ENCODE measurements at regions not wholly inside any gene's neighbourhood (a gene's known extent, or its start where the extent isn't known, plus 50 kb on each side); places are given as distances from the start of the nearest gene placed in this dataset.

- Histone ChIP-seq H3K9ac (ENCODE audit: low read length in 5 of 5) (no peak overlapping the region), H3K36me3 (ENCODE audit: control insufficient read depth in 5 of 5, insufficient read depth in 5 of 5, low read length in 5 of 5) (no peaks in the 10 kb centered on the region), H3K27ac (ENCODE audit: low read depth, low read length) (no peak overlapping the region), H3K4me1 (ENCODE audit: control insufficient read depth in 5 of 5, insufficient read depth in 5 of 5, low read length in 5 of 5) (peaks cover 0 to 10% (median 0%) of the 10 kb centered on the region in 5 donors), H3K9me3 (ENCODE audit: control insufficient read depth in 5 of 5, low read length in 5 of 5) (no peaks in the 10 kb centered on the region), H3K27me3 (ENCODE audit: control insufficient read depth in 5 of 5, insufficient read depth in 4 of 5, low read length in 5 of 5) (no peaks in the 10 kb centered on the region), H3K4me3 (ENCODE audit: low read depth in 1 of 5, low read length in 5 of 5) (no peak overlapping the region)
These were observed 215.8 kb upstream of the FZD8 start for GRCh38 chr10:35857860-35858259.

- H3K36me3 ChIP-seq (ENCODE audit: control insufficient read depth in 5 of 5, insufficient read depth in 5 of 5, low read length in 5 of 5) = no peaks in the 10 kb centered on the region
- H3K9me3 ChIP-seq (ENCODE audit: control insufficient read depth in 5 of 5, low read length in 5 of 5) = no peaks in the 10 kb centered on the region
- H3K27me3 ChIP-seq (ENCODE audit: control insufficient read depth in 5 of 5, insufficient read depth in 4 of 5, low read length in 5 of 5) = no peaks in the 10 kb centered on the region
- no peak overlapping the region for H3K4me3 ChIP-seq (ENCODE audit: low read depth in 1 of 5, low read length in 5 of 5)
- no peak overlapping the region for H3K9ac ChIP-seq (ENCODE audit: low read length in 5 of 5)
- no peak overlapping the region for H3K27ac ChIP-seq (ENCODE audit: low read depth, low read length)
- peaks cover 0 to 14% (median 0%) of the 10 kb centered on the region in 5 donors for H3K4me1 ChIP-seq (ENCODE audit: control insufficient read depth in 5 of 5, insufficient read depth in 5 of 5, low read length in 5 of 5)
These were observed 213.3 kb upstream of the FZD8 start for GRCh38 chr10:35855155-35855947.

GRCh38 chr10:35854661-35855060, 212.6 kb upstream of the FZD8 start:
- Histone ChIP-seq H3K9ac (ENCODE audit: low read length in 5 of 5) (no peak overlapping the region), H3K9me3 (ENCODE audit: control insufficient read depth in 5 of 5, low read length in 5 of 5) (no peaks in the 10 kb centered on the region), H3K36me3 (ENCODE audit: control insufficient read depth in 5 of 5, insufficient read depth in 5 of 5, low read length in 5 of 5) (no peaks in the 10 kb centered on the region), H3K4me3 (ENCODE audit: low read depth in 1 of 5, low read length in 5 of 5) (no peak overlapping the region), H3K27me3 (ENCODE audit: control insufficient read depth in 5 of 5, insufficient read depth in 4 of 5, low read length in 5 of 5) (no peaks in the 10 kb centered on the region), H3K27ac (ENCODE audit: low read depth, low read length) (no peak overlapping the region), H3K4me1 (ENCODE audit: control insufficient read depth in 5 of 5, insufficient read depth in 5 of 5, low read length in 5 of 5) (peaks cover 0 to 14% (median 0%) of the 10 kb centered on the region in 5 donors)

- Histone ChIP-seq H3K4me3 (ENCODE audit: low read depth in 1 of 5, low read length in 5 of 5) (no peak overlapping the region), H3K9me3 (ENCODE audit: control insufficient read depth in 5 of 5, low read length in 5 of 5) (no peaks in the 10 kb centered on the region)
These were observed 210.6 kb upstream of the FZD8 start for GRCh38 chr10:35852721-35853120.

GRCh38 chr10:35848412-35848811, 206.3 kb upstream of the FZD8 start:
- no peaks in the 10 kb centered on the region for H3K9me3 ChIP-seq (ENCODE audit: control insufficient read depth in 5 of 5, low read length in 5 of 5)
- no peak overlapping the region for H3K4me3 ChIP-seq (ENCODE audit: low read depth in 1 of 5, low read length in 5 of 5)
- H3K9ac ChIP-seq (ENCODE audit: low read length in 5 of 5) = no peak overlapping the region
- no peaks in the 10 kb centered on the region for H3K36me3 ChIP-seq (ENCODE audit: control insufficient read depth in 5 of 5, insufficient read depth in 5 of 5, low read length in 5 of 5)
- H3K27ac ChIP-seq (ENCODE audit: low read depth, low read length) = no peak overlapping the region
- peaks cover 0 to 23% (median 0%) of the 10 kb centered on the region in 5 donors for H3K4me1 ChIP-seq (ENCODE audit: control insufficient read depth in 5 of 5, insufficient read depth in 5 of 5, low read length in 5 of 5)
- H3K27me3 ChIP-seq (ENCODE audit: control insufficient read depth in 5 of 5, insufficient read depth in 4 of 5, low read length in 5 of 5) = no peaks in the 10 kb centered on the region

More at GRCh38 chr10:35852721-35853120, 210.6 kb upstream of the FZD8 start:
- Histone ChIP-seq H3K27me3 (ENCODE audit: control insufficient read depth in 5 of 5, insufficient read depth in 4 of 5, low read length in 5 of 5) (no peaks in the 10 kb centered on the region), H3K27ac (ENCODE audit: low read depth, low read length) (no peak overlapping the region), H3K36me3 (ENCODE audit: control insufficient read depth in 5 of 5, insufficient read depth in 5 of 5, low read length in 5 of 5) (no peaks in the 10 kb centered on the region), H3K9ac (ENCODE audit: low read length in 5 of 5) (no peak overlapping the region), H3K4me1 (ENCODE audit: control insufficient read depth in 5 of 5, insufficient read depth in 5 of 5, low read length in 5 of 5) (peaks cover 0 to 19% (median 0%) of the 10 kb centered on the region in 5 donors)

GRCh38 chr10:35844686-35845085, 202.6 kb upstream of the FZD8 start:
- H3K9ac ChIP-seq (ENCODE audit: low read length in 5 of 5) = no peak overlapping the region
- H3K4me3 ChIP-seq (ENCODE audit: low read depth in 1 of 5, low read length in 5 of 5) = no peak overlapping the region
- H3K36me3 ChIP-seq (ENCODE audit: control insufficient read depth in 5 of 5, insufficient read depth in 5 of 5, low read length in 5 of 5) = no peaks in the 10 kb centered on the region
- H3K4me1 ChIP-seq (ENCODE audit: control insufficient read depth in 5 of 5, insufficient read depth in 5 of 5, low read length in 5 of 5) = peaks cover 0 to 17% (median 0%) of the 10 kb centered on the region in 5 donors
- no peak overlapping the region for H3K27ac ChIP-seq (ENCODE audit: low read depth, low read length)
- H3K9me3 ChIP-seq (ENCODE audit: control insufficient read depth in 5 of 5, low read length in 5 of 5) = peaks cover 0 to 15% (median 7%) of the 10 kb centered on the region in 5 donors
- no peaks in the 10 kb centered on the region for H3K27me3 ChIP-seq (ENCODE audit: control insufficient read depth in 5 of 5, insufficient read depth in 4 of 5, low read length in 5 of 5)

- Histone ChIP-seq H3K36me3 (ENCODE audit: control insufficient read depth in 5 of 5, insufficient read depth in 5 of 5, low read length in 5 of 5) (no peaks in the 10 kb centered on the region), H3K9ac (ENCODE audit: low read length in 5 of 5) (no peak overlapping the region), H3K27ac (ENCODE audit: low read depth, low read length) (no peak overlapping the region), H3K9me3 (ENCODE audit: control insufficient read depth in 5 of 5, low read length in 5 of 5) (peaks cover 0 to 15% (median 7%) of the 10 kb centered on the region in 5 donors), H3K4me3 (ENCODE audit: low read depth in 1 of 5, low read length in 5 of 5) (no peak overlapping the region), H3K27me3 (ENCODE audit: control insufficient read depth in 5 of 5, insufficient read depth in 4 of 5, low read length in 5 of 5) (no peaks in the 10 kb centered on the region), H3K4me1 (ENCODE audit: control insufficient read depth in 5 of 5, insufficient read depth in 5 of 5, low read length in 5 of 5) (peaks cover 0 to 17% (median 0%) of the 10 kb centered on the region in 5 donors)
These were observed 201.6 kb upstream of the FZD8 start for GRCh38 chr10:35843524-35844181.

GRCh38 chr10:35838054-35838453, 196.0 kb upstream of the FZD8 start:
- Histone ChIP-seq H3K27me3 (ENCODE audit: control insufficient read depth in 5 of 5, insufficient read depth in 4 of 5, low read length in 5 of 5) (no peaks in the 10 kb centered on the region), H3K27ac (ENCODE audit: low read depth, low read length) (no peak overlapping the region), H3K4me3 (ENCODE audit: low read depth in 1 of 5, low read length in 5 of 5) (no peak overlapping the region), H3K9ac (ENCODE audit: low read length in 5 of 5) (no peak overlapping the region), H3K4me1 (ENCODE audit: control insufficient read depth in 5 of 5, insufficient read depth in 5 of 5, low read length in 5 of 5) (no peaks in the 10 kb centered on the region), H3K9me3 (ENCODE audit: control insufficient read depth in 5 of 5, low read length in 5 of 5) (peaks cover 0 to 15% (median 7%) of the 10 kb centered on the region in 5 donors), H3K36me3 (ENCODE audit: control insufficient read depth in 5 of 5, insufficient read depth in 5 of 5, low read length in 5 of 5) (no peaks in the 10 kb centered on the region)

- Histone ChIP-seq H3K27ac (ENCODE audit: low read depth, low read length) (no peak overlapping the region), H3K4me3 (ENCODE audit: low read depth in 1 of 5, low read length in 5 of 5) (no peak overlapping the region), H3K4me1 (ENCODE audit: control insufficient read depth in 5 of 5, insufficient read depth in 5 of 5, low read length in 5 of 5) (no peaks in the 10 kb centered on the region), H3K9ac (ENCODE audit: low read length in 5 of 5) (no peak overlapping the region), H3K9me3 (ENCODE audit: control insufficient read depth in 5 of 5, low read length in 5 of 5) (peaks cover 0 to 6% (median 5%) of the 10 kb centered on the region in 5 donors), H3K36me3 (ENCODE audit: control insufficient read depth in 5 of 5, insufficient read depth in 5 of 5, low read length in 5 of 5) (no peaks in the 10 kb centered on the region), H3K27me3 (ENCODE audit: control insufficient read depth in 5 of 5, insufficient read depth in 4 of 5, low read length in 5 of 5) (no peaks in the 10 kb centered on the region)
These were observed 193.4 kb upstream of the FZD8 start for GRCh38 chr10:35835545-35835944.

GRCh38 chr10:35834877-35835494, 192.9 kb upstream of the FZD8 start:
- Histone ChIP-seq H3K4me1 (ENCODE audit: control insufficient read depth in 5 of 5, insufficient read depth in 5 of 5, low read length in 5 of 5) (no peaks in the 10 kb centered on the region), H3K9ac (ENCODE audit: low read length in 5 of 5) (no peak overlapping the region), H3K27me3 (ENCODE audit: control insufficient read depth in 5 of 5, insufficient read depth in 4 of 5, low read length in 5 of 5) (no peaks in the 10 kb centered on the region), H3K27ac (ENCODE audit: low read depth, low read length) (no peak overlapping the region), H3K4me3 (ENCODE audit: low read depth in 1 of 5, low read length in 5 of 5) (no peak overlapping the region), H3K36me3 (ENCODE audit: control insufficient read depth in 5 of 5, insufficient read depth in 5 of 5, low read length in 5 of 5) (no peaks in the 10 kb centered on the region), H3K9me3 (ENCODE audit: control insufficient read depth in 5 of 5, low read length in 5 of 5) (peaks cover 0 to under 1% (median 0%) of the 10 kb centered on the region in 5 donors)

Data from subcutaneous abdominal adipose tissue (tissue), 5 donors.